BLaER1 (cell line): ENCODE measurements at regions not wholly inside any gene's neighbourhood (a gene's known extent, or its start where the extent isn't known, plus 50 kb on each side); places are given as distances from the start of the nearest gene placed in this dataset.
"Not testable (repeated sequence)": the region's sequence is repeated elsewhere in the genome, so short reads cannot be mapped to it uniquely, and the experiment has no call there.

ENCODE experiments used
- H3K27ac ChIP-seq: shearing (Covaris generic); formaldehyde crosslinking; 2 replicates; pipeline ENCODE4 v1.8.1; 2022
- H3K27me3 ChIP-seq: shearing (Covaris generic); formaldehyde crosslinking; 2 replicates; pipeline ENCODE4 v1.8.1; 2022
- H3K36me3 ChIP-seq: shearing (Covaris generic); formaldehyde crosslinking; 2 replicates; pipeline ENCODE4 v1.8.1; 2022
- H3K4me1 ChIP-seq: shearing (Covaris generic); formaldehyde crosslinking; 2 replicates; pipeline ENCODE4 v1.8.1; 2022
- H3K4me2 ChIP-seq: shearing (Covaris generic); formaldehyde crosslinking; 2 replicates; pipeline ENCODE4 v1.8.1; 2022
- H3K4me3 ChIP-seq: shearing (Covaris generic); formaldehyde crosslinking; 2 replicates; pipeline ENCODE4 v1.8.1; 2022
- H3K9ac ChIP-seq: shearing (Covaris generic); formaldehyde crosslinking; 2 replicates; pipeline ENCODE4 v1.8.1; 2022
- H3K9me3 ChIP-seq: shearing (Covaris generic); formaldehyde crosslinking; 2 replicates; pipeline ENCODE4 v1.8.1; 2022
- H4K20me1 ChIP-seq: shearing (Covaris generic); formaldehyde crosslinking; 2 replicates; pipeline ENCODE4 v1.8.1; 2022
- Cebpa-rat ChIP-seq: shearing (Covaris generic); IDR thresholded peaks from 2 replicates; pipeline ENCODE4 v1.8.1; 2022

- H3K27me3 ChIP-seq: no peaks in the 10 kb centered on the region
- TF ChIP-seq Cebpa-rat: no peak
- no peak overlapping the region for H3K4me3 ChIP-seq
- H3K9ac ChIP-seq: no peak overlapping the region
- peaks cover 7% of the 10 kb centered on the region for H3K9me3 ChIP-seq
- H3K4me2 ChIP-seq: no peak overlapping the region
- no peak overlapping the region for H3K27ac ChIP-seq
- no peaks in the 10 kb centered on the region for H3K36me3 ChIP-seq
- H3K4me1 ChIP-seq: no peaks in the 10 kb centered on the region
- no peaks in the 10 kb centered on the region for H4K20me1 ChIP-seq
Measured at GRCh38 chr6:116982401-116982800, 105.4 kb downstream of the RFX6 start.

- Histone ChIP-seq H3K36me3 (no peaks in the 10 kb centered on the region), H3K27me3 (no peaks in the 10 kb centered on the region), H3K9ac (no peak overlapping the region), H3K9me3 (peaks cover 7% of the 10 kb centered on the region), H4K20me1 (no peaks in the 10 kb centered on the region), H3K4me2 (no peak overlapping the region), H3K4me1 (no peaks in the 10 kb centered on the region), H3K27ac (no peak overlapping the region), H3K4me3 (no peak overlapping the region)
- no peak for TF ChIP-seq Cebpa-rat
Measured at GRCh38 chr6:116983375-116983774, 106.3 kb downstream of the RFX6 start.

- no peaks in the 10 kb centered on the region for H3K4me1 ChIP-seq
- H3K9me3 ChIP-seq: peaks cover 7% of the 10 kb centered on the region
- H4K20me1 ChIP-seq: no peaks in the 10 kb centered on the region
- H3K27me3 ChIP-seq: no peaks in the 10 kb centered on the region
- no peak overlapping the region for H3K27ac ChIP-seq
- H3K4me2 ChIP-seq: no peak overlapping the region
- no peak overlapping the region for H3K4me3 ChIP-seq
- H3K36me3 ChIP-seq: no peaks in the 10 kb centered on the region
- no peak for TF ChIP-seq Cebpa-rat
- H3K9ac ChIP-seq: no peak overlapping the region
Measured at GRCh38 chr6:116986819-116987218, 109.8 kb downstream of the RFX6 start.

- no peaks in the 10 kb centered on the region for H3K4me1 ChIP-seq
- H3K36me3 ChIP-seq: no peaks in the 10 kb centered on the region
- TF ChIP-seq Cebpa-rat: no peak
- no peaks in the 10 kb centered on the region for H3K27me3 ChIP-seq
- no peaks in the 10 kb centered on the region for H4K20me1 ChIP-seq
- no peak overlapping the region for H3K4me3 ChIP-seq
- no peak overlapping the region for H3K4me2 ChIP-seq
- H3K27ac ChIP-seq: no peak overlapping the region
- no peak overlapping the region for H3K9ac ChIP-seq
- H3K9me3 ChIP-seq: no peaks in the 10 kb centered on the region
Measured at GRCh38 chr6:116990679-116991078, 113.6 kb downstream of the RFX6 start.

- H3K36me3 ChIP-seq: no peaks in the 10 kb centered on the region
- TF ChIP-seq Cebpa-rat: no peak
Measured at GRCh38 chr6:116992546-116992945, 115.5 kb downstream of the RFX6 start.

GRCh38 chr6:116994447-116994846 is 117.4 kb downstream of the RFX6 start:
- Histone ChIP-seq H3K4me3 (no peak overlapping the region), H3K4me1 (no peaks in the 10 kb centered on the region), H3K4me2 (no peak overlapping the region), H3K9me3 (no peaks in the 10 kb centered on the region), H3K9ac (no peak overlapping the region), H3K27ac (no peak overlapping the region), H3K27me3 (no peaks in the 10 kb centered on the region), H3K36me3 (no peaks in the 10 kb centered on the region), H4K20me1 (no peaks in the 10 kb centered on the region)
- TF ChIP-seq Cebpa-rat: no peak

More at GRCh38 chr6:116992546-116992945, 115.5 kb downstream of the RFX6 start:
- Histone ChIP-seq H3K27me3 (no peaks in the 10 kb centered on the region), H3K4me2 (no peak overlapping the region), H4K20me1 (no peaks in the 10 kb centered on the region), H3K4me3 (no peak overlapping the region), H3K27ac (no peak overlapping the region), H3K4me1 (no peaks in the 10 kb centered on the region), H3K9ac (no peak overlapping the region), H3K9me3 (no peaks in the 10 kb centered on the region)

- Histone ChIP-seq H3K4me2 (no peak overlapping the region), H3K9me3 (no peaks in the 10 kb centered on the region), H3K9ac (no peak overlapping the region), H3K4me3 (no peak overlapping the region), H3K36me3 (no peaks in the 10 kb centered on the region), H3K4me1 (no peaks in the 10 kb centered on the region), H3K27ac (no peak overlapping the region), H4K20me1 (no peaks in the 10 kb centered on the region), H3K27me3 (no peaks in the 10 kb centered on the region)
- no peak for TF ChIP-seq Cebpa-rat
Measured at GRCh38 chr6:116996842-116997241, 119.8 kb downstream of the RFX6 start.

- no peak overlapping the region for H3K27ac ChIP-seq
Measured at GRCh38 chr6:116997496-116997895, 120.5 kb downstream of the RFX6 start.

GRCh38 chr6:117007659-117008058 is 130.6 kb downstream of the RFX6 start:
- no peak overlapping the region for H3K27ac ChIP-seq
- peaks cover 11% of the 10 kb centered on the region for H3K4me1 ChIP-seq
- H4K20me1 ChIP-seq: no peaks in the 10 kb centered on the region
- no peaks in the 10 kb centered on the region for H3K36me3 ChIP-seq
- no peak for TF ChIP-seq Cebpa-rat
- H3K4me2 ChIP-seq: no peak overlapping the region
- H3K9ac ChIP-seq: no peak overlapping the region
- H3K27me3 ChIP-seq: no peaks in the 10 kb centered on the region
- H3K9me3 ChIP-seq: no peaks in the 10 kb centered on the region
- H3K4me3 ChIP-seq: no peak overlapping the region

More at GRCh38 chr6:116997496-116997895, 120.5 kb downstream of the RFX6 start:
- Histone ChIP-seq H3K9ac (no peak overlapping the region), H3K4me2 (no peak overlapping the region), H3K27me3 (no peaks in the 10 kb centered on the region), H3K36me3 (no peaks in the 10 kb centered on the region), H3K4me1 (no peaks in the 10 kb centered on the region), H4K20me1 (no peaks in the 10 kb centered on the region), H3K4me3 (no peak overlapping the region), H3K9me3 (no peaks in the 10 kb centered on the region)
- TF ChIP-seq Cebpa-rat: no peak

GRCh38 chr6:117008618-117009017 is 131.6 kb downstream of the RFX6 start:
- Histone ChIP-seq H3K27me3 (no peaks in the 10 kb centered on the region), H3K4me3 (no peak overlapping the region), H3K36me3 (no peaks in the 10 kb centered on the region), H3K27ac (no peak overlapping the region), H3K4me2 (peak overlapping the region; percentile 52), H4K20me1 (no peaks in the 10 kb centered on the region), H3K4me1 (peaks cover 11% of the 10 kb centered on the region), H3K9ac (no peak overlapping the region), H3K9me3 (no peaks in the 10 kb centered on the region)
- no peak for TF ChIP-seq Cebpa-rat

- H3K9ac ChIP-seq, H3K4me3 ChIP-seq, H3K9me3 ChIP-seq, H3K27me3 ChIP-seq, H3K27ac ChIP-seq, H4K20me1 ChIP-seq, H3K4me2 ChIP-seq, H3K36me3 ChIP-seq, H3K4me1 ChIP-seq: not testable (repeated sequence)
Measured at GRCh38 chr6:117014641-117015473, 137.8 kb downstream of the RFX6 start.

- H3K9me3 ChIP-seq, H3K4me2 ChIP-seq, H3K9ac ChIP-seq, H3K27ac ChIP-seq, H3K36me3 ChIP-seq, H3K4me1 ChIP-seq, H3K27me3 ChIP-seq, H3K4me3 ChIP-seq, H4K20me1 ChIP-seq: not testable (repeated sequence)
Measured at GRCh38 chr6:117015474-117015804, 138.4 kb downstream of the RFX6 start.
